Progenitor cell of endocrine pancreas (in vitro differentiated cells): ENCODE measurements at regions not wholly inside any gene's neighbourhood (a gene's known extent, or its start where the extent isn't known, plus 50 kb on each side); places are given as distances from the start of the nearest gene placed in this dataset.
"Not testable (repeated sequence)": the region's sequence is repeated elsewhere in the genome, so short reads cannot be mapped to it uniquely, and the experiment has no call there.

Experiments used
- DNase-seq: peaks from one replicate; pipeline ENCODE4 v3.0.0; 2021; ENCODE audit warnings: low spot score; ENCODE audit not compliant: unreplicated experiment
- H3K27ac Mint-ChIP-seq: 2 replicates; pipeline ENCODE4 v1.8.0; 2021; ENCODE audit warnings: mild to moderate bottlenecking, moderate library complexity, mixed read lengths
- H3K27me3 Mint-ChIP-seq: 2 replicates; pipeline ENCODE4 v1.8.0; 2021; ENCODE audit warnings: mixed read lengths
- H3K36me3 Mint-ChIP-seq: 2 replicates; pipeline ENCODE4 v1.8.0; 2022; ENCODE audit warnings: mixed read lengths; ENCODE audit not compliant: insufficient read depth
- H3K4me1 Mint-ChIP-seq: 2 replicates; pipeline ENCODE4 v1.8.0; 2021; ENCODE audit warnings: low read depth, mixed read lengths
- H3K4me3 Mint-ChIP-seq: 2 replicates; pipeline ENCODE4 v1.8.0; 2021; ENCODE audit warnings: low read depth, mild to moderate bottlenecking, moderate library complexity, mixed read lengths
- H3K9me3 Mint-ChIP-seq: 2 replicates; pipeline ENCODE4 v1.8.0; 2021; ENCODE audit warnings: low read depth, mixed read lengths
- TF ChIP-seq, protein P1 (sequence below): fragments of 200-600 bp; sonication (generic); IDR thresholded peaks from one replicate; pipeline ENCODE4 v1.5.0; 2021; ENCODE audit warnings: antibody characterized with exemption, mild to moderate bottlenecking; ENCODE audit not compliant: unreplicated experiment

DNA sequence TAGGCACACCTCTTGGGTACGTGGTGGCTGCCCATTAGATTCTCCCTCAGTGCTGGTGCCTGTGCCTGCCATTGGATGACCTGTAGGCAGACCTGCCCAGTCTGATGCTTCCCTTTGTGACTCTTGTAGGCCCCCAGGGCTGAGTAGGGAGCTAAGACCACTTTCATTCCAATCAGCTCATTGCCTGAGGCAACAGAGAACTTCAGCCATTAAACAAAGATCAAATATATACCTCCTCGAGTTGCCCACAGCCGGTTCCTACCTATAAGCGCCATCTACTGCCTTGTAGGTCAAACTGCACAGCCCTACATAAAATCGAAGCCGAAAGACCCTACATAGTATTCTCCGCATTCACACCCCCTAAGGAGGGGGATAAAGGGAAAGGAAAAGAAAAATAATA, 184.6 kb downstream of the ETAA1 start:
- no peaks in the 10 kb centered on the region for H3K27me3 Mint-ChIP-seq
- peaks cover 41% of the 10 kb centered on the region for H3K9me3 Mint-ChIP-seq
- TF ChIP-seq, protein P1, sequence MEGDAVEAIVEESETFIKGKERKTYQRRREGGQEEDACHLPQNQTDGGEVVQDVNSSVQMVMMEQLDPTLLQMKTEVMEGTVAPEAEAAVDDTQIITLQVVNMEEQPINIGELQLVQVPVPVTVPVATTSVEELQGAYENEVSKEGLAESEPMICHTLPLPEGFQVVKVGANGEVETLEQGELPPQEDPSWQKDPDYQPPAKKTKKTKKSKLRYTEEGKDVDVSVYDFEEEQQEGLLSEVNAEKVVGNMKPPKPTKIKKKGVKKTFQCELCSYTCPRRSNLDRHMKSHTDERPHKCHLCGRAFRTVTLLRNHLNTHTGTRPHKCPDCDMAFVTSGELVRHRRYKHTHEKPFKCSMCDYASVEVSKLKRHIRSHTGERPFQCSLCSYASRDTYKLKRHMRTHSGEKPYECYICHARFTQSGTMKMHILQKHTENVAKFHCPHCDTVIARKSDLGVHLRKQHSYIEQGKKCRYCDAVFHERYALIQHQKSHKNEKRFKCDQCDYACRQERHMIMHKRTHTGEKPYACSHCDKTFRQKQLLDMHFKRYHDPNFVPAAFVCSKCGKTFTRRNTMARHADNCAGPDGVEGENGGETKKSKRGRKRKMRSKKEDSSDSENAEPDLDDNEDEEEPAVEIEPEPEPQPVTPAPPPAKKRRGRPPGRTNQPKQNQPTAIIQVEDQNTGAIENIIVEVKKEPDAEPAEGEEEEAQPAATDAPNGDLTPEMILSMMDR = no peak
- no peak overlapping the region for H3K27ac Mint-ChIP-seq
- H3K36me3 Mint-ChIP-seq = peaks cover 20% of the 10 kb centered on the region
- peaks cover 2% of the 10 kb centered on the region for H3K4me1 Mint-ChIP-seq
- no peak overlapping the region for H3K4me3 Mint-ChIP-seq
- DNase-seq = no peak

DNA sequence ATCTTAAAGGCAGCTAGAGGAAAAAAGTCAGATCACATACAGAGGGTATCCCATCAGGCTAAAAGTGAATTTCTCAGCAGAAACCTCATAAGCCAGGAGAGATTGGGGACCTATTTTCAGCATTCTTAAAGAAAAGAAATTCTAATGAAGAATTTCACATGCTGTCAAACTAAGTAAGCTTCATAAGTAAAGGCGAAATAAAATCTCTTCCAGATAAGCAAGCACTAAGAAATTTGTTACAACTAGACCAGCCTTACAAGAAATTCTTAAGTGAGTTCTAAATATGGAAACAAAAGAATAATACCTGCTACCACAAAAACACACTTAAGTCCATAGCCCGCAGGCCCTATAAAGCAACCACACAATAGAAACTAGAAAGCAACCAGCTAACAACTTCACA, 186.1 kb downstream of the ETAA1 start:
- TF ChIP-seq, protein P1 = no peak
- Mint-ChIP-seq H3K27me3 (no peaks in the 10 kb centered on the region), H3K36me3 (peaks cover 19% of the 10 kb centered on the region), H3K4me1 (peaks cover 2% of the 10 kb centered on the region), H3K27ac (no peak overlapping the region), H3K9me3 (peaks cover 46% of the 10 kb centered on the region), H3K4me3 (no peak overlapping the region)
- no peak for DNase-seq

DNA sequence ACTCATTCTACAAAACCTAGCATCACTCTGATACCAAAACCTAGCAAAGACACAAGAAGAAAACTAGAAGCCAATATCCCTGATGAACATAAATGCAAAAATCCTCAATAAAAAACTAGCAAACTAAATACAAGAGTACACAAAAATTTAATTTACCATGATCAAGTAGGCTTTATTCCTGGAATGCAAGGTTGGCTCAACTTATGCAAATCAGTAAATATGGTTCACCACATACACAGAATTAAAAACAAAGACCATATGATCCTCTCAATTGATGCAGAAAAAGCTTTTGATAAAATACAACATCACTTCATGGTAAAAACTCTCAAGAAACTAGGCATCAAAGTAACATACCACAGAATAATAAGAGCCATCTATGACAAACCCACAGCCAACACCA, 188.3 kb downstream of the ETAA1 start:
- H3K4me3 Mint-ChIP-seq = no peak overlapping the region
- TF ChIP-seq, protein P1 = no peak
- no peaks in the 10 kb centered on the region for H3K27me3 Mint-ChIP-seq
- no peak for DNase-seq
- peaks cover 53% of the 10 kb centered on the region for H3K9me3 Mint-ChIP-seq
- no peaks in the 10 kb centered on the region for H3K4me1 Mint-ChIP-seq
- H3K36me3 Mint-ChIP-seq = peaks cover 19% of the 10 kb centered on the region
- H3K27ac Mint-ChIP-seq = no peak overlapping the region

DNA sequence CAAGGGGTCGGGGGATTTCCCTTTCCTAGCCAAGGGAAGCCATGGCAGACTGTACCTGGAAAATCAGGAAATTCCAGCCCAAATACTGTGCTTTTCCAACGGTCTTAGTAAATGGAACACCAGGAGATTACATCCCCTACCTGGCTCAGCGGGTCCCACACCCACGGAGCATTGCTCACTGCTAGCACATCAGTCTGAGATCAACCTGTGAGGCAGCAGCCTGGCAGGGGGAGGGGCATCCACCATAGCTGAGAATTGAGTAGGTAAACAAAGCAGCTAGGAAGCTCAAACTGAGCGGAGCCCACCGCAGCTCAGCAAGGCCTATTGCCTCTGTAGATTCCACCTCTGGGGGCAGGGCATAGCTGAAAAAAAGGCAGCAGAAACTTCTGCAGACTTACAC, 192.0 kb downstream of the ETAA1 start:
- H3K36me3 Mint-ChIP-seq = peaks cover 17% of the 10 kb centered on the region
- not testable (repeated sequence) for H3K4me3 Mint-ChIP-seq, H3K27me3 Mint-ChIP-seq, H3K27ac Mint-ChIP-seq, DNase-seq, H3K4me1 Mint-ChIP-seq
- peaks cover 66% of the 10 kb centered on the region for H3K9me3 Mint-ChIP-seq

DNA sequence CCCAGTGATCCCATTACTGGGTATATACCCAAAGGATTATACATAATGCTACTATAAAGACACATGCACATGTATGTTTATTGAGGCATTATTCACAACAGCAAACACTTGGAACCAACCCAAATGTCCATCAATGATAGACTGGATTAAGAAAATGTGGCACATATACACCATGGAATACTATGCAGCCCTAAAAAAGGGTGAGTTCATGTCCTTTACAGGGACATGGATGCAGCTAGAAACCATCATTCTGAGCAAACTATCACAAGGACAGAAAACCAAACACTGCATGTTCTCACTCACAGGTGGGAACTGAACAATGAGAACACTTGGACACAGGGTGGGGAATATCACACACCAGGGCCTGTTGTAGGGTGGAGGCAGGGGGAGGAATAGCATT, 197.4 kb downstream of the ETAA1 start:
- H3K4me1 Mint-ChIP-seq, DNase-seq, H3K4me3 Mint-ChIP-seq, H3K27me3 Mint-ChIP-seq, H3K27ac Mint-ChIP-seq, H3K36me3 Mint-ChIP-seq: not testable (repeated sequence)
- H3K9me3 Mint-ChIP-seq = peaks cover 39% of the 10 kb centered on the region

DNA sequence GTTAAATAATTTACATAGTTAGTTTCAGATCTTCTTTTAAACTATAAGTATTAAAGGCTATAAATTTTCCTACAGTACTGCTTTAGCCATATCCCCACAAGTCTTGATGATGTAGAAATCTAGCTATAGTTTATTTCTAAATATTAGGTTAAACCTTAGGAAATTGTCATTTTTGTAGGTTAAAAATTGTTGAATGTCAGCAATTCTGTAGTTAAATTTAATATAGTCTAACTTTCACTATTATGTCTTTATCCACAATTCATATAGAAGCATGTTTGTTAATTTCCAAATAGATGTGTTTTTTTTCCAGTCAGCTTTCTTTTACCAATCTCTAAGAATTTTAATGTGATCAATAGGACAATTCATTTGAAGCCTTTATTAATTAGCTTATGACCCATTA, 199.7 kb downstream of the ETAA1 start:
- DNase-seq = no peak
- TF ChIP-seq, protein P1 = no peak
- Mint-ChIP-seq H3K27ac (no peak overlapping the region), H3K36me3 (peaks cover 2% of the 10 kb centered on the region), H3K27me3 (no peaks in the 10 kb centered on the region), H3K9me3 (peaks cover 21% of the 10 kb centered on the region), H3K4me3 (no peak overlapping the region), H3K4me1 (no peaks in the 10 kb centered on the region)

DNA sequence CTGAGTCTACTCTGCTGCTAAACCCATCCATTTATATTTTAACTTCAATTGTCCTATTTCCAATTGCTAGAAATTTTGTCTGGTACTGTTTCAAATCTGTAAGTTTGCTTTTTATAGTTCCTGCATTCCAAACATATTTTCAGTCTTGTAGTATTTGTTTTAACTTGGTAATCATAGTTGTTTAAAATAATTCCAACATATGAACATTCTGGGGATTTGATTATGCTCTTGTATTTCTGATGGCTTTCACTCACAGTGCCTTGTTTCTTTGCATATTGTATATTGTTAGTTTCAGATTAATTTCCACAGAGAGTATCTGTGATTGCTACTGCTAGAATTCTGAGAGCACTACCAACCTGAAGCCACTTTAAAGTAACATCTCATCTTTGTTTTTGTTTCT, 202.4 kb downstream of the ETAA1 start:
- H3K27me3 Mint-ChIP-seq = no peaks in the 10 kb centered on the region
- no peak for DNase-seq
- TF ChIP-seq, protein P1 = no peak
- no peak overlapping the region for H3K4me3 Mint-ChIP-seq
- H3K4me1 Mint-ChIP-seq = no peaks in the 10 kb centered on the region
- H3K27ac Mint-ChIP-seq = no peak overlapping the region
- peaks cover 1% of the 10 kb centered on the region for H3K36me3 Mint-ChIP-seq
- peaks cover 7% of the 10 kb centered on the region for H3K9me3 Mint-ChIP-seq
